WTC11 (cell line): ENCODE measurements at regions not wholly inside any gene's neighbourhood (a gene's known extent, or its start where the extent isn't known, plus 50 kb on each side); places are given as distances from the start of the nearest gene placed in this dataset.

Experiments
- ATAC-seq: fragments of 200-7000 bp; cut with Tn5 transposase; 2 replicates; pipeline ENCODE4 v1.10.0; 2021; ENCODE audit warnings: mild to moderate bottlenecking, moderate library complexity
- CTCF ChIA-PET: fragments of 300-600 bp; sonication (Branson Sonifier 250); formaldehyde crosslinking; loops from one replicate; lab custom pipeline; 2021; ENCODE audit warnings: antibody characterized with exemption; lab: Charles Lee
- POLR2A ChIA-PET: fragments of 350-600 bp; sonication (Branson Sonifier 250); formaldehyde crosslinking; loops from one replicate; lab custom pipeline; 2021; ENCODE audit warnings: antibody characterized with exemption; lab: Charles Lee
- DNase-seq: peaks from one replicate; pipeline ENCODE4 v3.0.0; 2021; ENCODE audit warnings: low spot score
- H3K27ac Mint-ChIP-seq: 2 replicates; pipeline ENCODE4 v1.8.0; 2021; ENCODE audit warnings: mixed read lengths
- H3K27me3 Mint-ChIP-seq: 2 replicates; pipeline ENCODE4 v1.8.0; 2021; ENCODE audit warnings: low read depth, mild to moderate bottlenecking, moderate library complexity, mixed read lengths
- H3K36me3 Mint-ChIP-seq: 2 replicates; pipeline ENCODE4 v1.8.0; 2021; ENCODE audit warnings: mixed read lengths
- H3K4me1 Mint-ChIP-seq: 2 replicates; pipeline ENCODE4 v1.8.0; 2022; ENCODE audit warnings: mixed read lengths
- H3K4me3 Mint-ChIP-seq: 2 replicates; pipeline ENCODE4 v1.8.0; 2021; ENCODE audit warnings: mild to moderate bottlenecking, moderate library complexity, mixed read lengths
- H3K9me3 Mint-ChIP-seq: 2 replicates; pipeline ENCODE4 v1.8.0; 2021; ENCODE audit warnings: mixed read lengths
- FOXP1 ChIP-seq: sonication (generic); formaldehyde crosslinking; IDR thresholded peaks from 2 replicates; pipeline ENCODE4 v1.8.0; 2022; ENCODE audit warnings: missing genetic modification reagents, mild to moderate bottlenecking, moderate library complexity, borderline replicate concordance
- GTF2I ChIP-seq: fragments of 250-450 bp; sonication (Bioruptor Pico); conservative IDR thresholded peaks from 2 replicates; pipeline ENCODE4 v1.4.0; 2021; ENCODE audit warnings: mild to moderate bottlenecking
- JUN ChIP-seq: sonication (generic); formaldehyde crosslinking; IDR thresholded peaks from 2 replicates; pipeline ENCODE4 v1.8.0; 2023; ENCODE audit warnings: mild to moderate bottlenecking, missing genetic modification reagents
- MXD4 ChIP-seq: fragments of 250-450 bp; sonication (Bioruptor Pico); IDR thresholded peaks from 2 replicates; pipeline ENCODE4 v1.8.0; 2021; ENCODE audit warnings: mild to moderate bottlenecking, moderate library complexity, borderline replicate concordance
- MYBL2 ChIP-seq: sonication (generic); formaldehyde crosslinking; IDR thresholded peaks from 2 replicates; pipeline ENCODE4 v1.8.1; 2023; ENCODE audit warnings: mild to moderate bottlenecking, moderate library complexity, missing genetic modification reagents
- NR1H2 ChIP-seq: sonication (generic); formaldehyde crosslinking; IDR thresholded peaks from 2 replicates; pipeline ENCODE4 v1.9.0; 2021; ENCODE audit warnings: mild to moderate bottlenecking, moderate library complexity, missing genetic modification reagents
- NR3C1 ChIP-seq: sonication (generic); formaldehyde crosslinking; conservative IDR thresholded peaks from 2 replicates; pipeline ENCODE4 v1.8.1; 2023; ENCODE audit warnings: low read depth, mild to moderate bottlenecking, missing genetic modification reagents
- RELA ChIP-seq: sonication (generic); formaldehyde crosslinking; IDR thresholded peaks from 2 replicates; pipeline ENCODE4 v1.8.1; 2022; ENCODE audit warnings: missing genetic modification reagents, mild to moderate bottlenecking, borderline replicate concordance
- ZNF121 ChIP-seq: sonication (generic); formaldehyde crosslinking; IDR thresholded peaks from 2 replicates; pipeline ENCODE4 v1.8.0; 2023; ENCODE audit warnings: missing genetic modification reagents
- ZNF219 ChIP-seq: sonication (generic); formaldehyde crosslinking; IDR thresholded peaks from 2 replicates; pipeline ENCODE4 v1.8.0; 2023; ENCODE audit warnings: missing genetic modification reagents, mild to moderate bottlenecking, borderline replicate concordance
- ZNF232 ChIP-seq: sonication (generic); formaldehyde crosslinking; IDR thresholded peaks from 2 replicates; pipeline ENCODE4 v1.8.0; 2022; ENCODE audit warnings: mild to moderate bottlenecking, missing genetic modification reagents
- ZNF423 ChIP-seq: fragments of 250-450 bp; sonication (Bioruptor Pico); IDR thresholded peaks from 2 replicates; pipeline ENCODE4 v2.1.2; 2022; ENCODE audit warnings: mild to moderate bottlenecking, moderate library complexity
- TF ChIP-seq, protein P1 (sequence below): fragments of 250-450 bp; sonication (Bioruptor Pico); IDR thresholded peaks from 2 replicates; pipeline ENCODE4 v1.9.0; 2021; ENCODE audit warnings: mild to moderate bottlenecking
- TF ChIP-seq, protein P2 (sequence below): sonication (generic); formaldehyde crosslinking; IDR thresholded peaks from 2 replicates; pipeline ENCODE4 v1.8.1; 2022; ENCODE audit warnings: missing genetic modification reagents, borderline replicate concordance
- TF ChIP-seq, protein P3 (sequence below): sonication (generic); formaldehyde crosslinking; conservative IDR thresholded peaks from 2 replicates; pipeline ENCODE4 v1.8.1; 2022; ENCODE audit warnings: mild to moderate bottlenecking, missing genetic modification reagents
- TF ChIP-seq, protein P4 (sequence below): fragments of 250-450 bp; sonication (Bioruptor Pico); IDR thresholded peaks from 2 replicates; pipeline ENCODE4 v1.9.0; 2021; ENCODE audit warnings: moderate library complexity, mild to moderate bottlenecking, inconsistent platforms, borderline replicate concordance
- TF ChIP-seq, protein P5 (sequence below): sonication (generic); formaldehyde crosslinking; IDR thresholded peaks from 2 replicates; pipeline ENCODE4 v1.8.1; 2023; ENCODE audit warnings: mild to moderate bottlenecking, missing genetic modification reagents
- TF ChIP-seq, protein P6 (sequence below): sonication (generic); formaldehyde crosslinking; IDR thresholded peaks from 2 replicates; pipeline ENCODE4 v1.8.1; 2023; ENCODE audit warnings: mild to moderate bottlenecking, missing genetic modification reagents, borderline replicate concordance
- TF ChIP-seq, protein P7 (sequence below): sonication (generic); formaldehyde crosslinking; IDR thresholded peaks from 2 replicates; pipeline ENCODE4 v1.8.1; 2023; ENCODE audit warnings: mild to moderate bottlenecking, missing genetic modification reagents, moderate library complexity
- TF ChIP-seq, protein P8 (sequence below): sonication (generic); formaldehyde crosslinking; IDR thresholded peaks from 2 replicates; pipeline ENCODE4 v1.8.1; 2023; ENCODE audit warnings: mild to moderate bottlenecking, missing genetic modification reagents

DNA sequence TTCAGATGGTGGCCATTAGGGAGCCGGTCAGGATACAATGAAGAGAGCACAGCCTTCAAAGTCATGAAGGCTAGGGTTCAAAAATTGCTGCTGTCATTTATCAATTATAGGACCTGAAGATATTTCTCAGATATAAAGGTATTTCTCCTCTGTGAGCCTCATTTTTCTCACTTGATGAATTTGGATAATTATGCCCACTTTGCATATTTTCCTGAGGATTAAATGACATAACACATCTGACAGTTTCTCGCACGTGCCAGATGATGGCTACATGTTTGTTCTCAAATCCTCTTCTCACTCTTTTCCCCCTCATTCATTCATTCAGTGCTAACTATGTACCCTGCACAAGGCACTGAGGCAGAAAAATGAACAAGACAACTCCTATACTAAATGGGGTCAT is 391.6 kb downstream of the INHBA start (continued):
- no peak for TF ChIP-seq ZNF423

DNA sequence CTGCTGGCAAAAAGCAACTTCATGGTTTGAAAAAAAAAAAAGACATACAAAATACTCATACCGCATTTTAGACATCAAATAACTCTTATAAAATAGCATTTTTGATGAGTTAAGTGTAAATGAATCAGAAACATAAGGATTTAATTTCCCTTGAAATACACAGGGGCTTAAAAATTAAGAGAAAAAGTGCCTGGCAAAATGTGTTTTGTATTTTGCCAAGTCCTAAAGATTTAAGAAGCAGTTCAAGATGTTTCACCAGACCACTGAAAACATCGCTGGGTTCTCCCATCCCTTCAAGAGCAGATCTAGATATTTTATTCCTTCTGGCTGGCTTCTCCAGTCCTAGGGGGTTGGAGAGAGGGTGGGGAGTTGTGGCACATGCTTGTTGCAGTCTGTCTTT is 396.4 kb downstream of the INHBA start:
- TF ChIP-seq JUN (CRISPR knock-in tag): no peak
- TF ChIP-seq MYBL2 (CRISPR knock-in tag): no peak
- TF ChIP-seq, protein P1, sequence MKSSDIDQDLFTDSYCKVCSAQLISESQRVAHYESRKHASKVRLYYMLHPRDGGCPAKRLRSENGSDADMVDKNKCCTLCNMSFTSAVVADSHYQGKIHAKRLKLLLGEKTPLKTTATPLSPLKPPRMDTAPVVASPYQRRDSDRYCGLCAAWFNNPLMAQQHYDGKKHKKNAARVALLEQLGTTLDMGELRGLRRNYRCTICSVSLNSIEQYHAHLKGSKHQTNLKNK (CRISPR knock-in tag): no peak
- no peak for TF ChIP-seq ZNF121 (CRISPR knock-in tag)
- TF ChIP-seq NR1H2: no peak
- TF ChIP-seq FOXP1: no peak
- TF ChIP-seq, protein P2, sequence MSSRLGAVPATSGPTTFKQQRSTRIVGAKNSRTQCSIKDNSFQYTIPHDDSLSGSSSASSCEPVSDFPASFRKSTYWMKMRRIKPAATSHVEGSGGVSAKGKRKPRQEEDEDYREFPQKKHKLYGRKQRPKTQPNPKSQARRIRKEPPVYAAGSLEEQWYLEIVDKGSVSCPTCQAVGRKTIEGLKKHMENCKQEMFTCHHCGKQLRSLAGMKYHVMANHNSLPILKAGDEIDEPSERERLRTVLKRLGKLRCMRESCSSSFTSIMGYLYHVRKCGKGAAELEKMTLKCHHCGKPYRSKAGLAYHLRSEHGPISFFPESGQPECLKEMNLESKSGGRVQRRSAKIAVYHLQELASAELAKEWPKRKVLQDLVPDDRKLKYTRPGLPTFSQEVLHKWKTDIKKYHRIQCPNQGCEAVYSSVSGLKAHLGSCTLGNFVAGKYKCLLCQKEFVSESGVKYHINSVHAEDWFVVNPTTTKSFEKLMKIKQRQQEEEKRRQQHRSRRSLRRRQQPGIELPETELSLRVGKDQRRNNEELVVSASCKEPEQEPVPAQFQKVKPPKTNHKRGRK: no peak

DNA sequence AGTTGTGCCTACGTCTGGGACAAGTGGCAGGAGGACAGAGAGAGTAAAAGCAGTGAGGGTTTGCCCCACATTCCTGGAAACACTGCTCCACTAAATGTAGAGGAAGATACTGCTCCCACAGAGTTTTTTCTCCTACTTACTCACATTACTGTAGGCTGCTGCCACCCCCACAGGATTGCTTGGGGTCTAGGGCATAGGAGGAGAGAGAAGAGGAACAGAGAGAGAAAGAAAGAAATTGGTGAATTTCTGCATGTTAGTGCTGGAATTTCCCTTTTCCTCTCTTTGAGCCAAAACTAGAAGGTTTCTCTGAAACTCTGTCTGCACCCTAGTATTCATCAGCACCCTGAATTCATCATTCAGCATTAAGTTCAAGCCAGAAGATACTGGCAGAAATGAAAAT is 397.9 kb downstream of the INHBA start:
- Mint-ChIP-seq H3K4me3 (no peak overlapping the region), H3K27me3 (no peaks in the 10 kb centered on the region), H3K36me3 (no peaks in the 10 kb centered on the region), H3K27ac (no peak overlapping the region)
- POLR2A ChIA-PET: no interaction called here
- TF ChIP-seq, protein P3, sequence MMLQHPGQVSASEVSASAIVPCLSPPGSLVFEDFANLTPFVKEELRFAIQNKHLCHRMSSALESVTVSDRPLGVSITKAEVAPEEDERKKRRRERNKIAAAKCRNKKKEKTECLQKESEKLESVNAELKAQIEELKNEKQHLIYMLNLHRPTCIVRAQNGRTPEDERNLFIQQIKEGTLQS: no peak
- TF ChIP-seq, protein P4, sequence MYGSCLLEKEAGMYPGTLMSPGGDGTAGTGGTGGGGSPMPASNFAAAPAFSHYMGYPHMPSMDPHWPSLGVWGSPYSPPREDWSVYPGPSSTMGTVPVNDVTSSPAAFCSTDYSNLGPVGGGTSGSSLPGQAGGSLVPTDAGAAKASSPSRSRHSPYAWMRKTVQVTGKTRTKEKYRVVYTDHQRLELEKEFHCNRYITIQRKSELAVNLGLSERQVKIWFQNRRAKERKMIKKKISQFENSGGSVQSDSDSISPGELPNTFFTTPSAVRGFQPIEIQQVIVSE (CRISPR knock-in tag): no peak
- TF ChIP-seq, all 79 proteins: peak for 0
- DNase-seq (no peak), ATAC-seq (no peak)
- Mint-ChIP-seq H3K4me1 (no peaks in the 10 kb centered on the region), H3K9me3 (no peaks in the 10 kb centered on the region)
- CTCF ChIA-PET: no interaction called here

More for the DNA sequence above, 396.4 kb downstream of the INHBA start:
- CTCF ChIA-PET: no interaction called here
- no peak overlapping the region for H3K27ac Mint-ChIP-seq
- H3K36me3 Mint-ChIP-seq: no peaks in the 10 kb centered on the region
- H3K4me3 Mint-ChIP-seq: no peak overlapping the region
- H3K4me1 Mint-ChIP-seq: peaks cover 1% of the 10 kb centered on the region
- ATAC-seq (no peak), DNase-seq (no peak)
- no peaks in the 10 kb centered on the region for H3K27me3 Mint-ChIP-seq
- H3K9me3 Mint-ChIP-seq: no peaks in the 10 kb centered on the region
- POLR2A ChIA-PET: no interaction called here

DNA sequence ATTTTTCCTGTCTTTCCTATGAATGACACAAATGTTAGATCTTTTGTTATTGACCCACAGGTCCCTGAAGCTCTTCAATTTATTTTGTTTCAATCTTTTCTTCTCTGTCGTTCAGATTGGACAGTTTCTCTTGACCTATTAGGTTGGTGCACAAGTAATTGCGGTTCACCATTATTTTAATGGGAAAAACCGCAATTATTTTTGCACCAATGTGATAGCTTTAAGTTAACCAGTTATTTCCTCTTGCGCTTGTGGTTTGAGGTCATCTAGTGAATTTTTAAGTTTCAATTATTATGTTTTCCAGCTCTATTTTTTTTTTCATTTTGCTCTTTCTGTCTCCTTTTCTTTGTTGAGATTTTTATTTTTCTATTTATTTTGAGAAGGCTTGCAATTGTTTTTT is 399.2 kb downstream of the INHBA start:
- ATAC-seq: no peak
- H3K27ac Mint-ChIP-seq: no peak overlapping the region
- H3K36me3 Mint-ChIP-seq: no peaks in the 10 kb centered on the region
- DNase-seq: no peak
- H3K4me1 Mint-ChIP-seq: no peaks in the 10 kb centered on the region
- H3K4me3 Mint-ChIP-seq: no peak overlapping the region
- no peaks in the 10 kb centered on the region for H3K27me3 Mint-ChIP-seq
- CTCF ChIA-PET: no interaction called here
- H3K9me3 Mint-ChIP-seq: no peaks in the 10 kb centered on the region
- POLR2A ChIA-PET: no interaction called here
- TF ChIP-seq, protein P5, sequence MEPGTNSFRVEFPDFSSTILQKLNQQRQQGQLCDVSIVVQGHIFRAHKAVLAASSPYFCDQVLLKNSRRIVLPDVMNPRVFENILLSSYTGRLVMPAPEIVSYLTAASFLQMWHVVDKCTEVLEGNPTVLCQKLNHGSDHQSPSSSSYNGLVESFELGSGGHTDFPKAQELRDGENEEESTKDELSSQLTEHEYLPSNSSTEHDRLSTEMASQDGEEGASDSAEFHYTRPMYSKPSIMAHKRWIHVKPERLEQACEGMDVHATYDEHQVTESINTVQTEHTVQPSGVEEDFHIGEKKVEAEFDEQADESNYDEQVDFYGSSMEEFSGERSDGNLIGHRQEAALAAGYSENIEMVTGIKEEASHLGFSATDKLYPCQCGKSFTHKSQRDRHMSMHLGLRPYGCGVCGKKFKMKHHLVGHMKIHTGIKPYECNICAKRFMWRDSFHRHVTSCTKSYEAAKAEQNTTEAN (CRISPR knock-in tag): no peak
- TF ChIP-seq, protein P6, sequence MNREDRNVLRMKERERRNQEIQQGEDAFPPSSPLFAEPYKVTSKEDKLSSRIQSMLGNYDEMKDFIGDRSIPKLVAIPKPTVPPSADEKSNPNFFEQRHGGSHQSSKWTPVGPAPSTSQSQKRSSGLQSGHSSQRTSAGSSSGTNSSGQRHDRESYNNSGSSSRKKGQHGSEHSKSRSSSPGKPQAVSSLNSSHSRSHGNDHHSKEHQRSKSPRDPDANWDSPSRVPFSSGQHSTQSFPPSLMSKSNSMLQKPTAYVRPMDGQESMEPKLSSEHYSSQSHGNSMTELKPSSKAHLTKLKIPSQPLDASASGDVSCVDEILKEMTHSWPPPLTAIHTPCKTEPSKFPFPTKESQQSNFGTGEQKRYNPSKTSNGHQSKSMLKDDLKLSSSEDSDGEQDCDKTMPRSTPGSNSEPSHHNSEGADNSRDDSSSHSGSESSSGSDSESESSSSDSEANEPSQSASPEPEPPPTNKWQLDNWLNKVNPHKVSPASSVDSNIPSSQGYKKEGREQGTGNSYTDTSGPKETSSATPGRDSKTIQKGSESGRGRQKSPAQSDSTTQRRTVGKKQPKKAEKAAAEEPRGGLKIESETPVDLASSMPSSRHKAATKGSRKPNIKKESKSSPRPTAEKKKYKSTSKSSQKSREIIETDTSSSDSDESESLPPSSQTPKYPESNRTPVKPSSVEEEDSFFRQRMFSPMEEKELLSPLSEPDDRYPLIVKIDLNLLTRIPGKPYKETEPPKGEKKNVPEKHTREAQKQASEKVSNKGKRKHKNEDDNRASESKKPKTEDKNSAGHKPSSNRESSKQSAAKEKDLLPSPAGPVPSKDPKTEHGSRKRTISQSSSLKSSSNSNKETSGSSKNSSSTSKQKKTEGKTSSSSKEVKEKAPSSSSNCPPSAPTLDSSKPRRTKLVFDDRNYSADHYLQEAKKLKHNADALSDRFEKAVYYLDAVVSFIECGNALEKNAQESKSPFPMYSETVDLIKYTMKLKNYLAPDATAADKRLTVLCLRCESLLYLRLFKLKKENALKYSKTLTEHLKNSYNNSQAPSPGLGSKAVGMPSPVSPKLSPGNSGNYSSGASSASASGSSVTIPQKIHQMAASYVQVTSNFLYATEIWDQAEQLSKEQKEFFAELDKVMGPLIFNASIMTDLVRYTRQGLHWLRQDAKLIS: no peak
- TF ChIP-seq, protein P3: no peak
- no peak for TF ChIP-seq NR3C1 (CRISPR knock-in tag)
- no peak for TF ChIP-seq ZNF232 (CRISPR knock-in tag)
- no peak for TF ChIP-seq MXD4
- TF ChIP-seq, protein P7, sequence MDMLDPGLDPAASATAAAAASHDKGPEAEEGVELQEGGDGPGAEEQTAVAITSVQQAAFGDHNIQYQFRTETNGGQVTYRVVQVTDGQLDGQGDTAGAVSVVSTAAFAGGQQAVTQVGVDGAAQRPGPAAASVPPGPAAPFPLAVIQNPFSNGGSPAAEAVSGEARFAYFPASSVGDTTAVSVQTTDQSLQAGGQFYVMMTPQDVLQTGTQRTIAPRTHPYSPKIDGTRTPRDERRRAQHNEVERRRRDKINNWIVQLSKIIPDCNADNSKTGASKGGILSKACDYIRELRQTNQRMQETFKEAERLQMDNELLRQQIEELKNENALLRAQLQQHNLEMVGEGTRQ (CRISPR knock-in tag): no peak
- TF ChIP-seq ZNF219 (CRISPR knock-in tag): no peak
- TF ChIP-seq RELA: no peak
- TF ChIP-seq, protein P8, sequence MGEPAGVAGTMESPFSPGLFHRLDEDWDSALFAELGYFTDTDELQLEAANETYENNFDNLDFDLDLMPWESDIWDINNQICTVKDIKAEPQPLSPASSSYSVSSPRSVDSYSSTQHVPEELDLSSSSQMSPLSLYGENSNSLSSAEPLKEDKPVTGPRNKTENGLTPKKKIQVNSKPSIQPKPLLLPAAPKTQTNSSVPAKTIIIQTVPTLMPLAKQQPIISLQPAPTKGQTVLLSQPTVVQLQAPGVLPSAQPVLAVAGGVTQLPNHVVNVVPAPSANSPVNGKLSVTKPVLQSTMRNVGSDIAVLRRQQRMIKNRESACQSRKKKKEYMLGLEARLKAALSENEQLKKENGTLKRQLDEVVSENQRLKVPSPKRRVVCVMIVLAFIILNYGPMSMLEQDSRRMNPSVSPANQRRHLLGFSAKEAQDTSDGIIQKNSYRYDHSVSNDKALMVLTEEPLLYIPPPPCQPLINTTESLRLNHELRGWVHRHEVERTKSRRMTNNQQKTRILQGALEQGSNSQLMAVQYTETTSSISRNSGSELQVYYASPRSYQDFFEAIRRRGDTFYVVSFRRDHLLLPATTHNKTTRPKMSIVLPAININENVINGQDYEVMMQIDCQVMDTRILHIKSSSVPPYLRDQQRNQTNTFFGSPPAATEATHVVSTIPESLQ: no peak
- no peak for TF ChIP-seq GTF2I
